HFFc6 (cell line): ENCODE measurements at regions not wholly inside any gene's neighbourhood (a gene's known extent, or its start where the extent isn't known, plus 50 kb on each side); places are given as distances from the start of the nearest gene placed in this dataset.
A peak's percentile ranks its signal among the peaks of the same experiment; 100 is the strongest.

ENCODE experiments used
- DNase-seq: peaks from one replicate; pipeline ENCODE4 v3.0.0-alpha.2; 2018
- H3K27ac Mint-ChIP-seq: 2 replicates; pipeline ENCODE4 v1.8.0; 2020; ENCODE audit warnings: mild to moderate bottlenecking, mixed read lengths
- H3K27me3 Mint-ChIP-seq: 2 replicates; pipeline ENCODE4 v1.8.0; 2021; ENCODE audit warnings: mild to moderate bottlenecking, moderate library complexity, mixed read lengths; ENCODE audit not compliant: insufficient read depth
- H3K36me3 Mint-ChIP-seq: 2 replicates; pipeline ENCODE4 v1.8.0; 2021; ENCODE audit warnings: low read depth, mixed read lengths
- H3K4me1 Mint-ChIP-seq: 2 replicates; pipeline ENCODE4 v1.8.0; 2020; ENCODE audit warnings: low read depth, mixed read lengths
- H3K4me3 Mint-ChIP-seq: 2 replicates; pipeline ENCODE4 v1.8.0; 2020; ENCODE audit warnings: mild to moderate bottlenecking, moderate library complexity, mixed read lengths
- H3K9me3 Mint-ChIP-seq: 2 replicates; pipeline ENCODE4 v1.8.0; 2020; ENCODE audit warnings: mild to moderate bottlenecking, mixed read lengths
- CTCF ChIP-seq: fragments of 200-600 bp; sonication (generic); IDR thresholded peaks from 2 replicates; pipeline ENCODE4 v1.5.0; 2021; ENCODE audit warnings: antibody characterized with exemption, mild to moderate bottlenecking

- DNase-seq, result no peak
- H3K4me3 Mint-ChIP-seq, result no peak overlapping the region
- no peaks in the 10 kb centered on the region for H3K27me3 Mint-ChIP-seq
- H3K9me3 Mint-ChIP-seq, result peaks cover 46% of the 10 kb centered on the region
- no peaks in the 10 kb centered on the region for H3K36me3 Mint-ChIP-seq
- H3K27ac Mint-ChIP-seq, result no peak overlapping the region
- no peak for TF ChIP-seq CTCF
- no peaks in the 10 kb centered on the region for H3K4me1 Mint-ChIP-seq
Observed at GRCh38 chr6:165059032-165059431, 250.4 kb downstream of the C6orf118 start.

GRCh38 chr6:165056292-165056691 lies 253.1 kb downstream of the C6orf118 start:
- no peak overlapping the region for H3K27ac Mint-ChIP-seq
- H3K9me3 Mint-ChIP-seq, result peaks cover 39% of the 10 kb centered on the region
- no peak for TF ChIP-seq CTCF
- H3K4me1 Mint-ChIP-seq, result no peaks in the 10 kb centered on the region
- no peaks in the 10 kb centered on the region for H3K36me3 Mint-ChIP-seq
- no peak for DNase-seq
- no peaks in the 10 kb centered on the region; the same call in 1 of the 2 replicates for H3K27me3 Mint-ChIP-seq
- no peak overlapping the region for H3K4me3 Mint-ChIP-seq

GRCh38 chr6:165055231-165055630 lies 254.2 kb downstream of the C6orf118 start:
- Mint-ChIP-seq H3K4me1 (no peaks in the 10 kb centered on the region), H3K27ac (no peak overlapping the region)

GRCh38 chr6:165052561-165053480 lies 256.6 kb downstream of the C6orf118 start:
- no peaks in the 10 kb centered on the region for H3K36me3 Mint-ChIP-seq
- H3K4me3 Mint-ChIP-seq, result no peak overlapping the region
- H3K27ac Mint-ChIP-seq, result no peak overlapping the region
- H3K4me1 Mint-ChIP-seq, result no peaks in the 10 kb centered on the region
- no peaks in the 10 kb centered on the region; the same call in 1 of the 2 replicates for H3K27me3 Mint-ChIP-seq
- no peak for DNase-seq
- peaks cover 59% of the 10 kb centered on the region for H3K9me3 Mint-ChIP-seq
- TF ChIP-seq CTCF, result no peak

More at GRCh38 chr6:165055231-165055630, 254.2 kb downstream of the C6orf118 start:
- DNase-seq, result no peak
- Mint-ChIP-seq H3K27me3 (no peaks in the 10 kb centered on the region; the same call in 1 of the 2 replicates), H3K36me3 (no peaks in the 10 kb centered on the region), H3K4me3 (no peak overlapping the region), H3K9me3 (peaks cover 36% of the 10 kb centered on the region)
- no peak for TF ChIP-seq CTCF

GRCh38 chr6:165049362-165049761 lies 260.0 kb downstream of the C6orf118 start:
- Mint-ChIP-seq H3K9me3 (peaks cover 66% of the 10 kb centered on the region), H3K27me3 (no peaks in the 10 kb centered on the region; the same call in 1 of the 2 replicates), H3K4me3 (no peak overlapping the region), H3K36me3 (peaks cover 10% of the 10 kb centered on the region; the same call in 1 of the 2 replicates), H3K4me1 (no peaks in the 10 kb centered on the region), H3K27ac (no peak overlapping the region)
- TF ChIP-seq CTCF, result peak; percentile 60
- no peak for DNase-seq
